MM.1S (cell line): ENCODE measurements at regions not wholly inside any gene's neighbourhood (a gene's known extent, or its start where the extent isn't known, plus 50 kb on each side); places are given as distances from the start of the nearest gene placed in this dataset.

Source experiments
- DNase-seq: peaks from one replicate; pipeline ENCODE4 v3.0.0-alpha.2; 2015
- H2AFZ ChIP-seq: fragments of 300-600 bp; sonication (generic); 2 replicates; pipeline ENCODE4 v1.6.0; 2016; ENCODE audit warnings: antibody characterized with exemption, low read length
- H3F3A ChIP-seq: fragments of 300-600 bp; sonication (generic); 2 replicates; pipeline ENCODE4 v1.6.1; 2016; ENCODE audit warnings: mild to moderate bottlenecking, antibody characterized with exemption, low read length, moderate library complexity, mixed read lengths; ENCODE audit not compliant: insufficient read depth
- H3K27ac ChIP-seq: fragments of 300-600 bp; sonication (generic); 2 replicates; pipeline ENCODE4 v1.5.1; 2016; ENCODE audit warnings: mild to moderate bottlenecking, low read length
- H3K27me3 ChIP-seq: fragments of 300-600 bp; sonication (generic); replicated peaks from 2 replicates; pipeline ENCODE4 v1.6.0; 2016; ENCODE audit warnings: low read length; ENCODE audit not compliant: insufficient read depth
- H3K36me3 ChIP-seq: fragments of 300-600 bp; sonication (generic); replicated peaks from 2 replicates; pipeline ENCODE4 v1.6.1; 2016; ENCODE audit warnings: mild to moderate bottlenecking, low read length, mixed read lengths; ENCODE audit not compliant: insufficient read depth
- H3K4me1 ChIP-seq: fragments of 300-600 bp; sonication (generic); 2 replicates; pipeline ENCODE4 v1.6.1; 2016; ENCODE audit warnings: low read length, mixed read lengths
- H3K4me2 ChIP-seq: fragments of 300-600 bp; sonication (generic); 2 replicates; pipeline ENCODE4 v1.6.0; 2016; ENCODE audit warnings: low read depth, low read length
- H3K4me3 ChIP-seq: fragments of 300-600 bp; sonication (generic); 2 replicates; pipeline ENCODE4 v1.5.1; 2016; ENCODE audit warnings: low read length, mixed read lengths
- H3K79me2 ChIP-seq: fragments of 300-600 bp; sonication (generic); 2 replicates; pipeline ENCODE4 v1.6.1; 2016; ENCODE audit warnings: mixed run types, low read length, mixed read lengths
- H3K9ac ChIP-seq: fragments of 300-600 bp; sonication (generic); 2 replicates; pipeline ENCODE4 v1.6.1; 2016; ENCODE audit warnings: low read length, mixed read lengths
- H3K9me2 ChIP-seq: fragments of 300-600 bp; sonication (generic); replicated peaks from 2 replicates; pipeline ENCODE4 v1.6.1; 2016; ENCODE audit warnings: mild to moderate bottlenecking, low read length, mixed read lengths; ENCODE audit not compliant: insufficient read depth
- H3K9me3 ChIP-seq: fragments of 300-600 bp; sonication (generic); replicated peaks from 2 replicates; pipeline ENCODE4 v1.6.1; 2016; ENCODE audit warnings: mild to moderate bottlenecking, low read length, mixed read lengths; ENCODE audit not compliant: insufficient read depth
- H4K20me1 ChIP-seq: fragments of 300-600 bp; sonication (generic); 2 replicates; pipeline ENCODE4 v1.6.1; 2016; ENCODE audit warnings: mild to moderate bottlenecking, low read length, moderate library complexity, mixed read lengths; ENCODE audit not compliant: insufficient read depth
- CTCF ChIP-seq: fragments of 300-600 bp; sonication (generic); IDR thresholded peaks from 2 replicates; pipeline ENCODE4 v1.5.1; 2016; ENCODE audit warnings: antibody characterized with exemption, low read length, mixed read lengths
- EZH2 ChIP-seq: fragments of 300-600 bp; sonication (generic); optimal IDR thresholded peaks from 2 replicates; pipeline ENCODE3; 2017; ENCODE audit warnings: low read depth, mild to moderate bottlenecking, antibody characterized with exemption, low read length, mixed read lengths
- EZH2phosphoT487 ChIP-seq: fragments of 300-600 bp; sonication (generic); IDR thresholded peaks from 2 replicates; pipeline ENCODE4 v1.6.1; 2018; ENCODE audit warnings: antibody characterized with exemption, low read length

- no peak overlapping the region for H3K9ac ChIP-seq
- no peaks in the 10 kb centered on the region for H3K4me1 ChIP-seq
- H3K27me3 ChIP-seq, result no peaks in the 10 kb centered on the region
- no peaks in the 10 kb centered on the region for H3K9me2 ChIP-seq
- no peak for TF ChIP-seq EZH2phosphoT487
- no peak for TF ChIP-seq CTCF
- DNase-seq, result no peak
- H3F3A ChIP-seq, result no peaks in the 10 kb centered on the region
- H4K20me1 ChIP-seq, result no peaks in the 10 kb centered on the region
- no peak overlapping the region for H3K4me2 ChIP-seq
- H3K36me3 ChIP-seq, result no peaks in the 10 kb centered on the region
- H3K79me2 ChIP-seq, result no peaks in the 10 kb centered on the region
- H3K9me3 ChIP-seq, result no peaks in the 10 kb centered on the region
- H3K4me3 ChIP-seq, result no peak overlapping the region
- H2AFZ ChIP-seq, result no peak overlapping the region
- no peak overlapping the region for H3K27ac ChIP-seq
Measured at GRCh38 chr1:193498088-193498655, 311.8 kb upstream of the B3GALT2 start.

GRCh38 chr1:193494368-193494767 is 308.0 kb upstream of the B3GALT2 start:
- no peaks in the 10 kb centered on the region for H3K9me3 ChIP-seq
- DNase-seq, result no peak
- H4K20me1 ChIP-seq, result no peaks in the 10 kb centered on the region
- no peak for TF ChIP-seq EZH2
- TF ChIP-seq EZH2phosphoT487, result no peak
- no peak for TF ChIP-seq CTCF
- no peak overlapping the region for H2AFZ ChIP-seq
- H3K27me3 ChIP-seq, result no peaks in the 10 kb centered on the region
- no peaks in the 10 kb centered on the region for H3F3A ChIP-seq
- no peaks in the 10 kb centered on the region for H3K36me3 ChIP-seq
- no peak overlapping the region for H3K9ac ChIP-seq
- no peak overlapping the region for H3K4me2 ChIP-seq
- H3K79me2 ChIP-seq, result no peaks in the 10 kb centered on the region
- H3K4me3 ChIP-seq, result no peak overlapping the region
- no peaks in the 10 kb centered on the region for H3K9me2 ChIP-seq
- H3K4me1 ChIP-seq, result no peaks in the 10 kb centered on the region
- H3K27ac ChIP-seq, result no peak overlapping the region

- H3F3A ChIP-seq, result no peaks in the 10 kb centered on the region
- H3K9ac ChIP-seq, result no peak overlapping the region
- no peaks in the 10 kb centered on the region for H3K36me3 ChIP-seq
- no peaks in the 10 kb centered on the region for H4K20me1 ChIP-seq
- no peaks in the 10 kb centered on the region for H3K27me3 ChIP-seq
- no peaks in the 10 kb centered on the region for H3K9me2 ChIP-seq
- no peak for DNase-seq
- no peak overlapping the region for H3K4me3 ChIP-seq
- H3K79me2 ChIP-seq, result no peaks in the 10 kb centered on the region
- no peaks in the 10 kb centered on the region for H3K9me3 ChIP-seq
- H2AFZ ChIP-seq, result no peak overlapping the region
- no peak overlapping the region for H3K4me2 ChIP-seq
- H3K27ac ChIP-seq, result no peak overlapping the region
- peaks cover 11% of the 10 kb centered on the region for H3K4me1 ChIP-seq
- TF ChIP-seq EZH2phosphoT487, result no peak
- no peak for TF ChIP-seq EZH2
- TF ChIP-seq CTCF, result no peak
Measured at GRCh38 chr1:193489191-193489590, 302.8 kb upstream of the B3GALT2 start.
